ENCODE measurements at regions not wholly inside any gene's neighbourhood (a gene's known extent, or its start where the extent isn't known, plus 50 kb on each side); places are given as distances from the start of the nearest gene placed in this dataset.

GRCh38 chr1:234545517-234546386, 64.2 kb downstream of the IRF2BP2 start (continued):
- peak; percentile 92 for TF ChIP-seq TFAP4 (IDR thresholded peaks at IDR 0.05; ENCODE audit: borderline replicate concordance, low read depth)
- TF ChIP-seq FOXM1 (CRISPR knock-in tag; IDR thresholded peaks at IDR 0.05), result no peak
- no peak for TF ChIP-seq AFF4 (CRISPR knock-in tag; IDR thresholded peaks at IDR 0.05)
- TF ChIP-seq BCL6 (CRISPR knock-in tag; IDR thresholded peaks at IDR 0.05), result peak; percentile 69
- 0 out of 2 replicates have a peak, but pooled peaks have one; percentile 65 for TF ChIP-seq HINFP (CRISPR knock-in tag; IDR thresholded peaks at IDR 0.05; ENCODE audit: low read depth)
- TF ChIP-seq ZMAT5 (CRISPR knock-in tag; IDR thresholded peaks at IDR 0.05; ENCODE audit: borderline replicate concordance, low read depth), result no peak

Data from HepG2 (cell line).